Tibial nerve (tissue), 4 donors: ENCODE measurements at regions not wholly inside any gene's neighbourhood (a gene's known extent, or its start where the extent isn't known, plus 50 kb on each side); places are given as distances from the start of the nearest gene placed in this dataset.

Experiments
- EP300 ChIP-seq, 2 donors: sonication (generic); formaldehyde crosslinking; IDR thresholded peaks; one replicate each; pipeline ENCODE4 v1.6.1; 2017; ENCODE audit warnings: antibody characterized with exemption in 2 of 2, mild to moderate bottlenecking in 1 of 2
- POLR2A ChIP-seq, 2 donors: fragments of 450-650 bp; IDR thresholded peaks; one replicate each; pipeline ENCODE4 v1.6.1; 2017; ENCODE audit warnings: antibody characterized with exemption in 2 of 2, mild to moderate bottlenecking in 2 of 2, moderate library complexity in 2 of 2
- TF ChIP-seq, protein P1 (sequence below), 5 experiments: fragments of 200-600 bp in 3 of 5; fragments of 450-650 bp in 2 of 5; sonication (generic) in 3 of 5; IDR thresholded peaks; one replicate each; pipeline ENCODE4 v1.5.1; 2016 to 2019; ENCODE audit warnings: antibody characterized with exemption in 5 of 5, mild to moderate bottlenecking in 3 of 5, moderate library complexity in 2 of 5

GRCh38 chr9:110036286-110036685 is 171.7 kb downstream of the C9orf152 start:
- TF ChIP-seq, protein P1, sequence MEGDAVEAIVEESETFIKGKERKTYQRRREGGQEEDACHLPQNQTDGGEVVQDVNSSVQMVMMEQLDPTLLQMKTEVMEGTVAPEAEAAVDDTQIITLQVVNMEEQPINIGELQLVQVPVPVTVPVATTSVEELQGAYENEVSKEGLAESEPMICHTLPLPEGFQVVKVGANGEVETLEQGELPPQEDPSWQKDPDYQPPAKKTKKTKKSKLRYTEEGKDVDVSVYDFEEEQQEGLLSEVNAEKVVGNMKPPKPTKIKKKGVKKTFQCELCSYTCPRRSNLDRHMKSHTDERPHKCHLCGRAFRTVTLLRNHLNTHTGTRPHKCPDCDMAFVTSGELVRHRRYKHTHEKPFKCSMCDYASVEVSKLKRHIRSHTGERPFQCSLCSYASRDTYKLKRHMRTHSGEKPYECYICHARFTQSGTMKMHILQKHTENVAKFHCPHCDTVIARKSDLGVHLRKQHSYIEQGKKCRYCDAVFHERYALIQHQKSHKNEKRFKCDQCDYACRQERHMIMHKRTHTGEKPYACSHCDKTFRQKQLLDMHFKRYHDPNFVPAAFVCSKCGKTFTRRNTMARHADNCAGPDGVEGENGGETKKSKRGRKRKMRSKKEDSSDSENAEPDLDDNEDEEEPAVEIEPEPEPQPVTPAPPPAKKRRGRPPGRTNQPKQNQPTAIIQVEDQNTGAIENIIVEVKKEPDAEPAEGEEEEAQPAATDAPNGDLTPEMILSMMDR (IDR thresholded peaks at IDR 0.05) = no peak
- TF ChIP-seq POLR2A (IDR thresholded peaks at IDR 0.05) (no peak), EP300 (IDR thresholded peaks at IDR 0.05) (peak in 1 of 2 donors; percentile 15)
